ENCODE measurements at regions not wholly inside any gene's neighbourhood (a gene's known extent, or its start where the extent isn't known, plus 50 kb on each side); places are given as distances from the start of the nearest gene placed in this dataset.

GRCh38 chr19:13557756-13558398, 51.6 kb upstream of the CACNA1A start:
- Histone ChIP-seq H3K36me3 (replicated peaks in 1 of 2; ENCODE audit: control insufficient read depth in 1 of 2, insufficient read depth in 2 of 2, low read length in 1 of 2) (no peaks in the 10 kb centered on the region), H3K9me3 (no peaks in the 10 kb centered on the region), H3K27me3 (ENCODE audit: insufficient read depth) (peaks cover 27% of the 10 kb centered on the region), H2AFZ (ENCODE audit: low read depth) (no peak overlapping the region), H3K27ac (ENCODE audit: low read depth in 2 of 2, low read length in 1 of 2) (no peak overlapping the region), H3K9me2 (no peaks in the 10 kb centered on the region), H3K4me1 (ENCODE audit: control insufficient read depth in 1 of 2, insufficient read depth in 2 of 2, low read depth in 1 of 2, low read length in 1 of 2) (no peaks in the 10 kb centered on the region), H3K4me3 (ENCODE audit: low read depth in 2 of 2, low read length in 1 of 2) (no peak overlapping the region), H3K9ac (no peak overlapping the region), H3K79me2 (ENCODE audit: insufficient read depth) (no peaks in the 10 kb centered on the region), H3F3A (replicated peaks; ENCODE audit: insufficient read depth) (no peaks in the 10 kb centered on the region), H3K4me2 (no peak overlapping the region), H4K20me1 (ENCODE audit: insufficient read depth) (no peaks in the 10 kb centered on the region)
- TF ChIP-seq, protein P1, sequence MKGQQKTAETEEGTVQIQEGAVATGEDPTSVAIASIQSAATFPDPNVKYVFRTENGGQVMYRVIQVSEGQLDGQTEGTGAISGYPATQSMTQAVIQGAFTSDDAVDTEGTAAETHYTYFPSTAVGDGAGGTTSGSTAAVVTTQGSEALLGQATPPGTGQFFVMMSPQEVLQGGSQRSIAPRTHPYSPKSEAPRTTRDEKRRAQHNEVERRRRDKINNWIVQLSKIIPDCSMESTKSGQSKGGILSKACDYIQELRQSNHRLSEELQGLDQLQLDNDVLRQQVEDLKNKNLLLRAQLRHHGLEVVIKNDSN (IDR thresholded peaks at IDR 0.05; ENCODE audit: borderline replicate concordance, low read depth), result peak; percentile 83
- TF ChIP-seq NRF1 (IDR thresholded peaks at IDR 0.05; ENCODE audit: low read depth, low read length) (no peak), RFX5 (IDR thresholded peaks at IDR 0.05; ENCODE audit: low read length) (no peak)
- 5% methylated on average over 7 of the region's 7 CpGs for WGBS (ENCODE audit: low lambda C conversion rate)
- no peak for DNase-seq
- POLR2A ChIA-PET, result no interaction called here
- CTCF ChIA-PET, result no interaction called here

GRCh38 chr19:13556552-13556951, 50.3 kb upstream of the CACNA1A start:
- Histone ChIP-seq H3K27ac (ENCODE audit: low read depth in 2 of 2, low read length in 1 of 2) (no peak overlapping the region), H3K4me2 (no peak overlapping the region), H3F3A (replicated peaks; ENCODE audit: insufficient read depth) (no peaks in the 10 kb centered on the region), H4K20me1 (ENCODE audit: insufficient read depth) (no peaks in the 10 kb centered on the region), H2AFZ (ENCODE audit: low read depth) (no peak overlapping the region), H3K9me2 (no peaks in the 10 kb centered on the region), H3K9me3 (no peaks in the 10 kb centered on the region), H3K4me3 (ENCODE audit: low read depth in 2 of 2, low read length in 1 of 2) (no peak overlapping the region), H3K36me3 (replicated peaks in 1 of 2; ENCODE audit: control insufficient read depth in 1 of 2, insufficient read depth in 2 of 2, low read length in 1 of 2) (no peaks in the 10 kb centered on the region), H3K9ac (no peak overlapping the region), H3K27me3 (ENCODE audit: insufficient read depth) (peaks cover 30% of the 10 kb centered on the region), H3K4me1 (ENCODE audit: control insufficient read depth in 1 of 2, insufficient read depth in 2 of 2, low read depth in 1 of 2, low read length in 1 of 2) (no peaks in the 10 kb centered on the region), H3K79me2 (ENCODE audit: insufficient read depth) (no peaks in the 10 kb centered on the region)
- CTCF ChIA-PET, result no interaction called here
- WGBS (ENCODE audit: low lambda C conversion rate), result 5% methylated on average over 9 of the region's 9 CpGs
- POLR2A ChIA-PET, result no interaction called here
- no peak for TF ChIP-seq MEF2A (IDR thresholded peaks at IDR 0.05; ENCODE audit: borderline replicate concordance, low read depth)
- no peak for TF ChIP-seq CHD2 (IDR thresholded peaks at IDR 0.05; ENCODE audit: low read length, partially characterized antibody)
- no peak for DNase-seq

Measured in SK-N-SH (cell line).